ENCODE measurements at regions not wholly inside any gene's neighbourhood (a gene's known extent, or its start where the extent isn't known, plus 50 kb on each side); places are given as distances from the start of the nearest gene placed in this dataset.

DNA sequence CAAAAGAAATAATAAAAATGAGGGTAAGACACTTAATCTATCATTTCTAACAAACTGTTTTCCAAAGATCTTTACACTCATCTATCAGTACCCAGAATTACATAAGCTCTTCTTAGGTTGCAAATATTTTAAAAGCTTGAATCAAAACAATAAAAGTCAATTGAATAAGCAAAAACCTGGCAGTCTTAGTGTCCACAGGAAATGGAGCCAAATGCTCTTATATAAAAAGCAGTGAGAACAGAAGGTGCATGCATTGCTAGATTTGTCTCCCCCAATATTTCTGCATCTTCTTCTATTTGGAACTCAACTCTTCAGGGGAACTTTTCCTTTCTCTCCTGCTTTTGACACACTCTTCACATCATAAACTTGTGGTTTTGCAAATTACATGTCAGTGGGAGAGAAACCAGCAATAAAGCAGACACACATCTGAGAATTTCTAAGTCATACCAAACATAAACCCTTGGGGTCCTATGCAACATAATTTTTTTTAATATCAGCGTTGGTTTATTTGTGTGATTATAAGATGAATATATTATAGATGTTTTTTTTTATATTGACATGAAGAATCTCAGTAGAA is 343.9 kb upstream of the ACVR2A start:
- Histone ChIP-seq H3K4me1 (no peaks in the 10 kb centered on the region), H2AFZ (no peak overlapping the region), H3K4me2 (ENCODE audit: low read length) (no peak overlapping the region), H3K79me2 (no peaks in the 10 kb centered on the region), H3K9me3 (ENCODE audit: control insufficient read depth, low read length) (no peaks in the 10 kb centered on the region), H3K27me3 (ENCODE audit: control insufficient read depth, insufficient read depth, low read length) (no peaks in the 10 kb centered on the region), H3K36me3 (ENCODE audit: control insufficient read depth, insufficient read depth, low read length) (no peaks in the 10 kb centered on the region), H3K4me3 (ENCODE audit: low read depth, low read length) (no peak overlapping the region), H3K9ac (no peak overlapping the region), H3K27ac (no peak overlapping the region)
- no peak for TF ChIP-seq CTCF (IDR thresholded peaks at IDR 0.05)

DNA sequence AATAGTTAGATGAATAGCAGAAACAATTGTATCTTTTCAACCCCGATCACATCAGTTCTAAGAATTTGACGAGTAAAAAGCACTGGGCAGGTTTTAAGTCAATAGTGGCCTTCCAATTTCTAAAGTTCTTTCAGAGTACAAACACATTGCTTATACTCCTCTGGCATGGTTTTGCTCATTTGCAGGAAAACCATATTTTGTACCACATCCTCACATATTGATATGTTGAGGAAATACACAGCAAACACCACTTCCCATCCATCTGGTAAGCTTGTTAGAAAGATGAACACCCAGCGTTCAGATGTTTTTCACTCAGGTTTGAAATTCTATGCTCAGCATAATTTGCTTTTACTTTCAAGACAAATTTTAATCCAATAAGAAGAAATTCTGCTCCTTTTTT is 344.6 kb upstream of the ACVR2A start:
- no peaks in the 10 kb centered on the region for H3K79me2 ChIP-seq
- H3K9ac ChIP-seq: no peak overlapping the region
- H3K36me3 ChIP-seq (ENCODE audit: control insufficient read depth, insufficient read depth, low read length): no peaks in the 10 kb centered on the region
- no peaks in the 10 kb centered on the region for H3K4me1 ChIP-seq
- H3K4me2 ChIP-seq (ENCODE audit: low read length): no peak overlapping the region
- no peaks in the 10 kb centered on the region for H3K9me3 ChIP-seq (ENCODE audit: control insufficient read depth, low read length)
- TF ChIP-seq CTCF (IDR thresholded peaks at IDR 0.05): no peak
- H3K27me3 ChIP-seq (ENCODE audit: control insufficient read depth, insufficient read depth, low read length): no peaks in the 10 kb centered on the region
- H3K4me3 ChIP-seq (ENCODE audit: low read depth, low read length): no peak overlapping the region
- no peak overlapping the region for H2AFZ ChIP-seq
- H3K27ac ChIP-seq: no peak overlapping the region

DNA sequence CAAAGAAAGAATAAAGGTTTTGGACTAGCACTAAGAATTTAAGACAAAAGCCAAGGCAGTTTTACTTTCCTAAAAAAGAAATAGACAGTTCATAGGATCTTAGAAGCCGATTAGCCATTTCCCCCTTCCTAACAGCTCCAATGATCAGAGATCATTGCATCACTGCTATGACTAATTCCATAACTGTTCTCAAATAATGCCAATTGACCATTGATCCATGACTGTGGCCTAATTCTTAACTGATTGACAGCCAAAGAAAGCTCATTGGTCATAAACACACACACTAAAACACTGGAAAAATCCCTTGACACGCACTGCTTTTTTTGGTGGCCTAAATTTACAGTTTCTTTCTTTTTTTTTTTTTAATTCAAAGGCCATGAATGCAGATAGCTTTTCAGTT is 345.0 kb upstream of the ACVR2A start:
- Histone ChIP-seq H3K4me2 (ENCODE audit: low read length) (no peak overlapping the region), H2AFZ (no peak overlapping the region), H3K4me3 (ENCODE audit: low read depth, low read length) (no peak overlapping the region), H3K36me3 (ENCODE audit: control insufficient read depth, insufficient read depth, low read length) (no peaks in the 10 kb centered on the region), H3K4me1 (no peaks in the 10 kb centered on the region), H3K79me2 (no peaks in the 10 kb centered on the region), H3K27ac (no peak overlapping the region), H3K27me3 (ENCODE audit: control insufficient read depth, insufficient read depth, low read length) (no peaks in the 10 kb centered on the region), H3K9ac (no peak overlapping the region), H3K9me3 (ENCODE audit: control insufficient read depth, low read length) (no peaks in the 10 kb centered on the region)
- no peak for TF ChIP-seq CTCF (IDR thresholded peaks at IDR 0.05)

- Histone ChIP-seq H3K9me3 (ENCODE audit: control insufficient read depth, low read length) (no peaks in the 10 kb centered on the region), H3K4me2 (ENCODE audit: low read length) (no peak overlapping the region), H3K4me1 (no peaks in the 10 kb centered on the region), H3K36me3 (ENCODE audit: control insufficient read depth, insufficient read depth, low read length) (no peaks in the 10 kb centered on the region), H3K9ac (no peak overlapping the region), H3K79me2 (no peaks in the 10 kb centered on the region), H3K27me3 (ENCODE audit: control insufficient read depth, insufficient read depth, low read length) (no peaks in the 10 kb centered on the region), H3K27ac (no peak overlapping the region), H3K4me3 (ENCODE audit: low read depth, low read length) (no peak overlapping the region), H2AFZ (no peak overlapping the region)
- TF ChIP-seq CTCF (IDR thresholded peaks at IDR 0.05): no peak
Observed at GRCh38 chr2:147495734-147496133, 349.1 kb upstream of the ACVR2A start.

GRCh38 chr2:147492471-147492870 is 352.4 kb upstream of the ACVR2A start:
- no peaks in the 10 kb centered on the region for H3K27me3 ChIP-seq (ENCODE audit: control insufficient read depth, insufficient read depth, low read length)
- H3K9me3 ChIP-seq (ENCODE audit: control insufficient read depth, low read length): no peaks in the 10 kb centered on the region
- no peak for TF ChIP-seq CTCF (IDR thresholded peaks at IDR 0.05)

More at GRCh38 chr2:147492471-147492870, 352.4 kb upstream of the ACVR2A start:
- H3K9ac ChIP-seq: no peak overlapping the region
- no peak overlapping the region for H3K4me3 ChIP-seq (ENCODE audit: low read depth, low read length)
- no peaks in the 10 kb centered on the region for H3K4me1 ChIP-seq
- no peak overlapping the region for H3K27ac ChIP-seq
- H3K79me2 ChIP-seq: no peaks in the 10 kb centered on the region
- H2AFZ ChIP-seq: no peak overlapping the region
- no peak overlapping the region for H3K4me2 ChIP-seq (ENCODE audit: low read length)
- no peaks in the 10 kb centered on the region for H3K36me3 ChIP-seq (ENCODE audit: control insufficient read depth, insufficient read depth, low read length)

Data from parathyroid adenoma (tissue), 2 donors.